Activated CD8-positive, alpha-beta memory T cell treated with anti-CD3 and anti-CD28 coated beads for 48 hours (primary cell): ENCODE measurements at regions not wholly inside any gene's neighbourhood (a gene's known extent, or its start where the extent isn't known, plus 50 kb on each side); places are given as distances from the start of the nearest gene placed in this dataset.
A peak's percentile ranks its signal among the peaks of the same experiment; 100 is the strongest.

Experiments
- DNase-seq, 3 experiments: peaks; one replicate each; pipeline ENCODE4 v3.0.0-alpha.2; 2020; ENCODE audit warnings: low read depth in 2 of 3, low spot score in 2 of 3

DNA sequence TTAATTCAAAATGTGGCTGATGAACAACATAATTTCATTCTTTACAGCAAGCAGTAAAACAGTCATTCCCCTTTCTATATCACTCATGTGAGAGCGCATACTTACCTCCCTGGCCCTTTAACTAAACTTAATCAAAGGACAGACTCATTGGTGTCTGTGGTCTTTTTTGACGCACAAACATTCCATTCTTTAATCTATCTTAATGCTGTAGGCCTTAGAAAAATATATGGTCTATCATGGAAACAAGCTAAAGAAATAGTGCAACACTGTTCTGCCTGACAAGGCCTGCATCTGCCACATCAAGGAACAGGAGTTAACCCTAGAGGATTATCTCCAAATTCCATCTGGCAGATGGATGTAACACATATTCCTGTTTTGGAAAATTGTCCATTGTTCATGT lies 878.1 kb downstream of the NLGN4Y start:
- DNase-seq, result no peak

DNA sequence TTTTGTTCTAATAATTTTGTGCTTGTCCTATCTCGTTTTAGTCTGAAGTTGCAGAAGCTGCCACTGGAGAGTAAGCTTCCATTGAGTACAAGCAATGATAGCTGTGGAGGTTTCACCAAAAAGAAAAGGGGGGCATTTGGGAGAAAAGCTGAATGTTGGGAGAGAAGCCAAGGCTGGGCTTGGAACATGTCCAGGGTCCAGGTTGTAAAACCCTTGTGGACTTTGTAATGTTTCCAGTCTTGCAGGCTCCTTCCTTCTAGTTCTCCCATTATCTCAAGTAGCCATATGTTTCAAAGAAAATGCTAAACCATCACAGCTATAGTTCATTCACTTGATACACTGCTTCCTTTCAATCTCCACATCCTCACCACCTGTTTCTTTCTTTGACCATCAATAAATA lies 880.2 kb downstream of the NLGN4Y start:
- no peak for DNase-seq

DNA sequence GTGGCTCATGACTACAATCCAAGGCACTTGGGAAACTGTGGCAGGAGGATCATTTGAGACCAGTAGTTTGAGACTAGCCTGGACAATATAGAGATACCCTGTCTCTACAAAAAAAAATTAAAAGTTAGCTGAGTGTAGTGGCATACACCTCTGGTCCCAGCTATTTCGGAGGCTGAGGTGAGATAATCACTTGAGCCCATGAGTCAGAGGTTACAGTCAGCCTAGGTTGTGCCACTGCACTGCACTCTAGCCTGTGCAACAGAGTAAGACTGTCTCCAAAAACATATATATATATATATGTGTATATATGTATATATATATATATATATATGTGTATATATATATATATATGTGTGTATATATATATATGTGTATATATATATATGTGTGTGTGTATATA lies 890.8 kb downstream of the NLGN4Y start:
- no peak for DNase-seq

- DNase-seq, result no peak
These were observed 894.3 kb downstream of the NLGN4Y start for GRCh38 chrY:15418613-15419012.

DNA sequence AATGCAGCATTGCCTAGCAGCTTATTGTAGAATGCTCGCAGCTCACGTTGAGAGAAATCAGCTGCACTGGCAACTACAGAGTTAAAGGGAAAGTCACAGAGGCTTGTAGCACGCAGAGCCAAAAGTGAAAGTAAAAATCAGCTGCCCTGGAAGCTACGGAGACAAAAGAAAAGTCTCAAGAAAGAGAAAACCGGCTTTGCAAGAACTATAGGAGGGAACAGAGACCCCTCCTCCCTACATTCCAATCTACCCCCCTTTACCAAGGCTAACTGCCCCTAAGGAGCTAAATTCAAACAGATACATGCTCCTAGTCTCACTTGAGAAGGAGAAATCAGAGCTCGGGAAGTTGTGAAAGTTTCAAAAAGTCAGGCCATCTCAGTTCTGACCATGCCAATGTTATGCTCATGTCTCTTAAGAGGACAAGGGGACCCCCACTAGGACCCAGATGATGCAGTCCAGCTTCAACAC lies 900.4 kb downstream of the NLGN4Y start:
- DNase-seq, result no peak

DNA sequence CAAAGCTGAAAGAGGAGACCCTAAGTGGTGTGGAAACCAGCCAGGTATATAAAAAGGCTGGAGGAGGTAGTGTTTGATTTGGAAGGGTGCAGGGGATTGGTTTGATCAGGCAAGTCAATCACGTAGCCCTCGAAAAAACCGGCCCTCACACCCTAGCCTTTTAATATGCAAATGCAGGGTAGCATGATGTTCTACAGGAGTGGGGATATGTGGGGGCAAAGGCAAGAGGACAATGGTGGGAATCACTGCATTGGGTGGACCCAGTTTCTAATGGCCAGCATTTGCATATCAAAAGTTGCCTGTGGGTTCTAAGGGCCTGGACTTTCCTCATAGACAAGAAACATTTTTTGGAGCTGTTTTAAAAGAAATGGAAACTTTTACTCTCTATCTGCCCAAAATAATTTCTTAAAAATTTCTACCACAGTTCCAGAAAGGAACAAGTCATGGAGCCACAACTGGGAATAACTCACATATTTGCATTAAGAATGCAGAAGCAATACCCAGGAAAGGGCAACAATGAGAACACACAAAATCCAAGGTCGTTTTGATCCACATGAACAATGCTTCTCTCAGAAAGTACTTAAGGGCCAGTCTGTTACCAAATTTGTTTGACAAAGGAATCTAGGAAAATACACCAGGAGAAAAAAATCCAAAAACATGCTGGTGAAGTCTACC lies 915.8 kb downstream of the NLGN4Y start:
- DNase-seq, result no peak

GRCh38 chrY:15440696-15441408 lies 916.5 kb downstream of the NLGN4Y start:
- no peak for DNase-seq

DNA sequence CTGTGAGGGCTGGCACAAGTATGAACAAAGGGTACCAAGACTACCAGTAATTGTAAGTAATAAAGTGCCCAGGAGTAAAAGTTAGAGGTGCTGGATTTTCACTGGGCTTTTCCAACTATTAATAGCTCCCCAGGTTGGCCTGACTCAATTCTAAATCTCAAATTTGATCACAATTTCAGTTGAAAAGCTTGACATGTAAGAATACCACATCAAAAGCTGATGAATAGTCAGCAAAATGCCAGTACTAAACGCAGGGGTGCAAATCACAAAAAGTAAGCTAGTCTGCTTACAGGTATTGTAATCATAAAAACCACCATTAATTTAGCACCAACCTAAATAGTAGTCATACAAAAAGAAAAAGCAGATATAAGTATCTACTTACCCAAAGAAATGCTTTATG lies 917.5 kb downstream of the NLGN4Y start:
- no peak for DNase-seq

GRCh38 chrY:15445871-15446270 lies 921.5 kb downstream of the NLGN4Y start:
- no peak for DNase-seq

DNA sequence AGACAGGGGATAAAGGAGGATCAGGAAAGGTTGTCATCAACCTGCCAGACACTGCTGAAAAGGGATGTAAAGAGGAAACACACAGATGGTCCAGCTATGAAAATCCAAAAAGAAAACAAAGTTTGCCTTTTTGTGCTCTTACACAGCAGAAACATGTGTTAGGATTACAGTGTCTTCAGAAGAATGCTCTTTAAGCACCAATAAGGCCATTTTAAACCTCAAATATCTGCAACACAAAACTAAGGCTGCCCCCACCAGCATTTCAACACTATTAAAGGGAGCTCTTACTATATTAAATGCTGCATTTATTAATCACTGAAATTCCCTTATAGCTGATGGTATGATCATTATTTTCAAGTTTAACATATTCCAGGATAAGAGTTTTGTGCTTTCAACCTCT lies 922.5 kb downstream of the NLGN4Y start:
- DNase-seq, result no peak

- no peak for DNase-seq
These were observed 923.6 kb downstream of the NLGN4Y start for GRCh38 chrY:15447959-15448358.

DNA sequence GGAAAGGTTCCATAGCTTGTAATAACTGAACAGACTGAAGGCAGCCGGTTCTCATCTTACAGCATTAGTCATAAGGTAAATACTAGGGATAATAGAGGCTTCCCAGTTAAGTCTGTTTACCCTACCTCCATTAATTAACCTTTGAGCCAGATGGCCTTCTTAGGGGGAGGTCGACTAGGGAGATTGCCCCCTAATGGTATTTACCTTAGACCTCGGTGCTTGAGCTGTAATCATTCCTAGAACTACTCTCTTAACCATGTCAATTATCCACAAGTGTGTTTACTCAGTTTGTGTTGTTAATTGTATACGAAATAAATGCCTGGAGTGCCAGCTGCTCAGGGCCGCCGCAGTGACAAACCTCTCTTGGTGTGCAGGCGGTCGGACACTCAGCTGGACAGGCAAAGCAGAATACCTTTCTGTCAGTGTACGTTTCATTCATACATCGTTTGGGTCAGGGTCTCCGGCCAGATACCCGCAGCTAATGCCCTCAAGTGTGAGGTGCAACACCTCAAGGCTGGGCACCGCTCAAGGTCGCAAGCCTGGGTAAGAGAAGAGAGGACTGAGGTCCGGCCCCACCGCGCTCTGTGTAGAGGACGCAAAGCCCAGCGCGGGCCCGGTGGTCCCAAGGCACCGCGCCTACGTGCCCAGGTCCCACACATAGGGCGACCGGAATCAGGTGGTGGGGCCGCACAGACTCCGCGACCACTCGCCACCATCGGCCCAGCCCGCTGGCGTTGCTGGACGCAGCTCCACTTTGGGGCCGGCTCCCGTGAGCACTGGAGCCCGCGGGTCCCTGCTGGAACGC lies 931.0 kb downstream of the NLGN4Y start:
- no peak for DNase-seq

DNA sequence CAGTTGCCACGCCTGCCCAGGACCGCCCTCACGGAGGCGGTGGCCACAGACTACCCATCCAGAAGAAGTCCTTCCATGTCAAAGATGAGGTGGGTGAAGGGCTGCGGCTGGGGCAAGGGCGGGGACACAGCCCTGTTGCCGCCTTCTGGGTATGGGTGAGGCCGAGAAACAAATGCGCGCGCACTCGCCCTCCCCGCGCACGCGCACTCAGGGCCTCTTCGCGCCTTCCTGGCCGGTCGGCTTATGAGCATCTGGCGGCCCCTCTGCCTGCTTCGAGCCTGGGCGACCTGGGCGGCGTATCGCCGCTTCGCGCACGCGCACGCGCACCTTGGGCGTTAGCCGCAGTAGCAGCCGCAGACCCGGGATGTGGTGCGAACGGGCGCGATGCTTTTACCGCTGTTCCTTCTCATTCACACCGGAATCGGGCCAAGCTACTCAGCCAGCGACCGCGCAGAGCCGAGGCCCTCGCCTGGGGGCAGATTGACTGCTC lies 931.7 kb downstream of the NLGN4Y start:
- peak in 1 of 3 experiments; percentile 12 for DNase-seq

DNA sequence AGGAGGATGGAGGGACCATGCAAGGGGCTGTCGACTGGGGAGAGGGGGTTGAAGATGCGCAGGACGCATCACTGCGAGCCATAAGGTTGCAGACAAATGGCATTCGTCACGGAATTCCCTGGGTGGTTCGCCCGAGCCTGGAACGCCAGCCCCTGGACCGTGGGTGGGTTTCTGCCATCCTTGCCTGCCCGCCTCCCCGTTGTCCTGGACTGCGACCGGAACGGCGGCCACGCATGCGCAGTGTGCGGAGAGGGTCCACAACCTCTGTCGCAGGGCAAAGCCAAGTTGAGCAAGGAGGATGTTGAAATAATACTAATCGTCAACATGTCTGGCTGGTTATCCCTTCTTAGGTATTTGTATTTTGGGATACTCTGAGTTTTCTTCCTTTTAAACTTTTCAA lies 932.2 kb downstream of the NLGN4Y start:
- DNase-seq, result no peak

- no peak for DNase-seq
These were observed 933.4 kb downstream of the NLGN4Y start for GRCh38 chrY:15457682-15458081.

DNA sequence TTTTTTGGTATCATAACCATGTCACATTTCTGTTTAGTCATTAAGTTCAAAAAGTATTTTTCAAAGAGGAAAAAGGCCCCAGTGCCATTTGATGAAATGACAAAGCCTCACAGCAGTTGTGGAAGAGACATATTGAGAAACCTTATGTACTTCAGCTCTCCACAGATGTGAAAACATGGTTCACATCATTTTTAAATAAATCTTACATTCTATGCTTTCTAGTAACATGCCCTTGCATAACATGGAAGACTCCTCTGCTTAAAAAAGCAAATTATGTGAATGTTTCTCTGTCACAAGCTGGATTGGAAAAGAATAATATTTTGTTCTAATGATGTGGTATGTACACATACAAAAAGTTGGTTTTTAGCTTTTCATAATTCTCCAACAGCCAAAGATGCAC lies 934.1 kb downstream of the NLGN4Y start:
- DNase-seq, result no peak

DNA sequence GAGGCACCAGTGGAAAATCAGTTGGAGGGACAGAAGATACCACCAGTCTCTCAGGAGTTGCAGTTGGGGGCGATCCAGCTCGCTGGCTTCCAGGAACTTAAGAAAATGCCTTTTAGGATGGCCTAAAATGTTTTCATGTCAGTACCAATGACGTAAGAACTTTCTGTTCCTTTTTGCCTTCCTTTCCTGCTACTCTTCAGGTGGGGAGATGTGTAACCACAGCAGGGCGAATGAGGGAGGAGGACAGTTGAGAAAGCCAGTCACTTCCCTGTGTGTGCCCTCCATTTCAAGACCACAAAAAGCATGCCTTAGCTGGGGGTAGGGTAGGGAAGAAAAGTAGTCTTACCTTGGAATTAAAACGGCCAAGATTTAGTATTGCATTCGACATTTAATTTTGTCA lies 941.6 kb downstream of the NLGN4Y start:
- DNase-seq, result no peak

GRCh38 chrY:15466891-15467290 lies 942.6 kb downstream of the NLGN4Y start:
- no peak for DNase-seq

GRCh38 chrY:15468091-15468490 lies 943.8 kb downstream of the NLGN4Y start:
- no peak for DNase-seq

GRCh38 chrY:15471371-15471770 lies 947.0 kb downstream of the NLGN4Y start:
- no peak for DNase-seq

- no peak for DNase-seq
These were observed 954.1 kb downstream of the NLGN4Y start for GRCh38 chrY:15478348-15478963.
